GM12878 (cell line): ENCODE measurements at regions not wholly inside any gene's neighbourhood (a gene's known extent, or its start where the extent isn't known, plus 50 kb on each side); places are given as distances from the start of the nearest gene placed in this dataset.

Experiments used
- ATAC-seq: fragments of 200-7000 bp; cut with Tn5 transposase; 3 replicates; pipeline ENCODE4 v1.9.1; 2020; ENCODE audit warnings: mild to moderate bottlenecking, moderate library complexity
- BruUV-seq: library from RNA; stranded (reverse); fragments of 400-500 nt; replicated peaks from 2 replicates; lab custom pipeline; 2021; lab: Mats Ljungman, UMichigan
- CTCF ChIA-PET: fragments of 300-600 bp; sonication (Branson Sonifier 250); formaldehyde crosslinking; extraction: SDS; loops from one replicate; lab custom pipeline; 2021; ENCODE audit warnings: inconsistent platforms; lab: Yijun Ruan, JAX
- POLR2A ChIA-PET: fragments of 350-600 bp; formaldehyde crosslinking; extraction: SDS; loops from one replicate; lab custom pipeline; 2021; ENCODE audit warnings: inconsistent platforms; lab: Charles Lee
- RAD21 ChIA-PET: fragments of 300-600 bp; sonication (Branson Sonifier 250); formaldehyde crosslinking; loops from one replicate; lab custom pipeline; 2023; ENCODE audit warnings: antibody characterized with exemption; ENCODE audit not compliant: unreplicated experiment; lab: Charles Lee
- SMC1A ChIA-PET: fragments of 300-600 bp; sonication (Branson Sonifier 250); formaldehyde crosslinking; loops from one replicate; lab custom pipeline; 2023; ENCODE audit not compliant: unreplicated experiment, uncharacterized antibody; lab: Charles Lee
- DNase-seq: peaks from one replicate; pipeline ENCODE4 v3.0.0-alpha.2; 2011; ENCODE audit warnings: low read depth, low spot score
- FAIRE-seq: peaks from 3 replicates; lab custom pipeline; 2011; peaks lifted over from hg19 to GRCh38; lab: Jason Lieb, UNC
- H2AFZ ChIP-seq: 2 replicates; pipeline ENCODE4 v1.6.0; 2011; ENCODE audit warnings: low read depth, low read length, control low read depth; ENCODE audit not compliant: control insufficient read depth
- H3K27ac ChIP-seq: 2 replicates; pipeline ENCODE4 v1.5.1; 2011; ENCODE audit warnings: control low read depth; ENCODE audit not compliant: control insufficient read depth, insufficient read depth
- H3K27me3 ChIP-seq, 2 experiments: replicated peaks in 1 of 2; 2 replicates each; pipeline versions ENCODE4 v1.6.0 to v1.6.1; 2011; ENCODE audit warnings: low read length in 1 of 2; ENCODE audit not compliant: control insufficient read depth in 2 of 2, insufficient read depth in 2 of 2
- H3K36me3 ChIP-seq, 2 experiments: 2 replicates each; pipeline ENCODE4 v1.5.1; 2011; ENCODE audit warnings: low read length in 1 of 2; ENCODE audit not compliant: control insufficient read depth in 2 of 2, insufficient read depth in 2 of 2
- H3K4me1 ChIP-seq: 2 replicates; pipeline ENCODE4 v1.6.1; 2011; ENCODE audit warnings: mild to moderate bottlenecking, low read length, moderate library complexity, mixed read lengths; ENCODE audit not compliant: control insufficient read depth, insufficient read depth
- H3K4me2 ChIP-seq: 2 replicates; pipeline ENCODE4 v1.6.0; 2011; ENCODE audit warnings: control low read depth; ENCODE audit not compliant: control insufficient read depth, insufficient read depth
- H3K4me3 ChIP-seq: fragments of 200-600 bp; sonication (generic); 2 replicates; pipeline ENCODE4 v1.5.1; 2016
- H3K79me2 ChIP-seq: 2 replicates; pipeline ENCODE4 v1.6.0; 2011; ENCODE audit warnings: low read length; ENCODE audit not compliant: control insufficient read depth, insufficient read depth
- H3K9ac ChIP-seq: 2 replicates; pipeline ENCODE4 v1.8.0; 2011; ENCODE audit warnings: low read length, control low read depth, mixed read lengths; ENCODE audit not compliant: control insufficient read depth, insufficient read depth
- H3K9me3 ChIP-seq: replicated peaks from 3 replicates; pipeline ENCODE4 v1.5.1; 2011; ENCODE audit warnings: mild to moderate bottlenecking, low read length; ENCODE audit not compliant: control insufficient read depth, insufficient read depth
- H4K20me1 ChIP-seq: 2 replicates; pipeline ENCODE4 v1.6.0; 2011; ENCODE audit not compliant: control insufficient read depth, insufficient read depth
- BACH1 ChIP-seq: fragments of 450-650 bp; IDR thresholded peaks from 2 replicates; pipeline ENCODE4 v1.6.1; 2017; ENCODE audit warnings: mild to moderate bottlenecking, borderline replicate concordance
- CEBPZ ChIP-seq: fragments of 150-350 bp; IDR thresholded peaks from 2 replicates; pipeline ENCODE4 v1.6.1; 2016; ENCODE audit warnings: low read depth, low read length
- CUX1 ChIP-seq: IDR thresholded peaks from 2 replicates; pipeline ENCODE4 v1.6.1; 2012; ENCODE audit warnings: improper control_type of control experiment, low read depth, low read length; ENCODE audit not compliant: insufficient replicate concordance
- GATAD2B ChIP-seq: fragments of 450-650 bp; conservative IDR thresholded peaks from 2 replicates; pipeline ENCODE4 v1.6.1; 2017; ENCODE audit warnings: low read depth, mild to moderate bottlenecking, moderate library complexity
- IRF3 ChIP-seq: fragments of 450-650 bp; IDR thresholded peaks from 2 replicates; pipeline ENCODE4 v1.6.1; 2014; ENCODE audit warnings: mild to moderate bottlenecking
- LARP7 ChIP-seq: fragments of 450-650 bp; IDR thresholded peaks from 2 replicates; pipeline ENCODE4 v1.6.1; 2017; ENCODE audit warnings: mild to moderate bottlenecking
- NR2F1 ChIP-seq: fragments of 450-650 bp; conservative IDR thresholded peaks from 2 replicates; pipeline ENCODE4 v1.6.1; 2017; ENCODE audit warnings: mild to moderate bottlenecking
- POLR2AphosphoS2 ChIP-seq: IDR thresholded peaks from 2 replicates; pipeline ENCODE4 v1.6.1; 2011; ENCODE audit warnings: low read depth, mild to moderate bottlenecking, low read length, improper control_type of control experiment, moderate library complexity
- RUNX3 ChIP-seq: IDR thresholded peaks from 2 replicates; pipeline ENCODE4 v1.6.1; 2012; ENCODE audit warnings: low read length, inconsistent platforms
- SUPT20H ChIP-seq: IDR thresholded peaks from 2 replicates; pipeline ENCODE4 v1.6.1; 2011; ENCODE audit warnings: low read depth, mild to moderate bottlenecking, low read length, moderate library complexity, borderline replicate concordance; ENCODE audit not compliant: control insufficient read depth
- YY1 ChIP-seq: IDR thresholded peaks from 2 replicates; pipeline ENCODE4 v1.6.1; 2011; ENCODE audit warnings: low read depth, mild to moderate bottlenecking, low read length
- ZBED1 ChIP-seq: IDR thresholded peaks from 2 replicates; pipeline ENCODE4 v1.6.1; 2016; ENCODE audit warnings: borderline replicate concordance
- ZNF622 ChIP-seq: fragments of 450-650 bp; IDR thresholded peaks from 2 replicates; pipeline ENCODE4 v1.6.1; 2017; ENCODE audit warnings: mild to moderate bottlenecking, inconsistent platforms
- WGBS: methylation state at CpG from one replicate; pipeline ENCODE4 v1.1.6; 2016; ENCODE audit warnings: low lambda C conversion rate; ENCODE audit not compliant: insufficient replicate concordance, insufficient coverage; ENCODE audit errors: missing lambda C conversion rate; 5-methylcytosine and 5-hydroxymethylcytosine counted together
- in situ Hi-C: fragments of 300-500 bp; cut with MboI; formaldehyde crosslinking; loops from 9 replicates; pipeline ENCODE4 v1.14.3; 2018; ENCODE audit warnings: mixed read lengths
- intact Hi-C: fragments of 100-400 bp; cut with micrococcal nuclease; formaldehyde crosslinking; loops from one replicate; pipeline ENCODE4 v1.14.2; 2022; ENCODE audit not compliant: unreplicated experiment

- no peak overlapping the region for H2AFZ ChIP-seq
- H3K27ac ChIP-seq = no peak overlapping the region
- CTCF ChIA-PET = interaction anchor here (1.4 kb wide), 1 partner anchor 52 kb away, joined by 5 read pairs; no protein-coding TSS in a partner anchor
- H3K36me3 ChIP-seq = no peaks in the 10 kb centered on the region
- no TSS peak for BruUV-seq
- no peaks in the 10 kb centered on the region for H3K9me3 ChIP-seq
- no peak overlapping the region for H3K9ac ChIP-seq
- WGBS = 3% methylated on average over 2 of the region's 2 CpGs
- H3K4me3 ChIP-seq = no peak overlapping the region
- H3K4me2 ChIP-seq = no peak overlapping the region
- no peaks in the 10 kb centered on the region for H4K20me1 ChIP-seq
- SMC1A ChIA-PET = no interaction called here
- H3K79me2 ChIP-seq = no peaks in the 10 kb centered on the region
- RAD21 ChIA-PET = no interaction called here
- no peak for ATAC-seq
- intact Hi-C loops = no loop called here
- peaks cover 0 to 4% of the 10 kb centered on the region in 2 experiments; a peak in 2 of 4 replicates for H3K27me3 ChIP-seq
- POLR2A ChIA-PET = no interaction called here
- no peak for FAIRE-seq
- H3K4me1 ChIP-seq = no peaks in the 10 kb centered on the region
- no peak for DNase-seq
- in situ Hi-C loops = no loop called here
- no peak for TF ChIP-seq LARP7
- TF ChIP-seq BACH1 = no peak
- TF ChIP-seq SUPT20H = no peak
- TF ChIP-seq CEBPZ = no peak
- TF ChIP-seq YY1 = no peak
- no peak for TF ChIP-seq NR2F1
- no peak for TF ChIP-seq CUX1
- no peak for TF ChIP-seq GATAD2B
- TF ChIP-seq IRF3 = no peak
- TF ChIP-seq POLR2AphosphoS2 = no peak
- no peak for TF ChIP-seq ZNF622
- no peak for TF ChIP-seq ZBED1
- no peak for TF ChIP-seq RUNX3
Measured at GRCh38 chr2:237254369-237254861, 159.5 kb downstream of the COL6A3 start.
